Neutrophil (primary cell): ENCODE measurements at regions not wholly inside any gene's neighbourhood (a gene's known extent, or its start where the extent isn't known, plus 50 kb on each side); places are given as distances from the start of the nearest gene placed in this dataset.

Source experiments
- H3K27ac ChIP-seq: fragments of 200-600 bp; sonication (generic); 2 replicates; pipeline ENCODE4 v1.5.1; 2016; ENCODE audit warnings: mild to moderate bottlenecking, moderate library complexity
- H3K27me3 ChIP-seq: fragments of 200-600 bp; sonication (generic); 2 replicates; pipeline ENCODE4 v1.6.0; 2016; ENCODE audit warnings: mild to moderate bottlenecking
- H3K36me3 ChIP-seq: fragments of 200-600 bp; sonication (generic); 2 replicates; pipeline ENCODE4 v1.5.1; 2017
- H3K4me1 ChIP-seq, 2 experiments: fragments of 200-600 bp in 1 of 2; sonication (generic) in 1 of 2; 1 replicate in 1 of 2; 2 replicates in 1 of 2; pipeline versions ENCODE4 v1.5.1 to v1.6.1; 2013 to 2016; ENCODE audit warnings: low read depth in 1 of 2, low read length in 1 of 2, mild to moderate bottlenecking in 1 of 2, moderate library complexity in 1 of 2; ENCODE audit not compliant: control insufficient read depth in 1 of 2, insufficient read depth in 1 of 2
- H3K4me3 ChIP-seq, 2 experiments: fragments of 200-600 bp in 1 of 2; sonication (generic) in 1 of 2; 1 replicate in 1 of 2; 2 replicates in 1 of 2; pipeline ENCODE4 v1.5.1; 2013 to 2016; ENCODE audit warnings: low read depth in 1 of 2, low read length in 1 of 2, mild to moderate bottlenecking in 1 of 2, moderate library complexity in 1 of 2
- H3K9me3 ChIP-seq: fragments of 200-600 bp; sonication (generic); 2 replicates; pipeline ENCODE4 v1.5.1; 2016
- CTCF ChIP-seq: fragments of 200-600 bp; sonication (generic); IDR thresholded peaks from 2 replicates; pipeline ENCODE4 v1.5.1; 2016; ENCODE audit warnings: antibody characterized with exemption

GRCh38 chr7:138405496-138405895 lies 54.6 kb upstream of the TRIM24 start:
- Histone ChIP-seq H3K4me1 (no peaks in the 10 kb centered on the region), H3K9me3 (no peaks in the 10 kb centered on the region), H3K27ac (no peak overlapping the region), H3K27me3 (no peaks in the 10 kb centered on the region), H3K36me3 (no peaks in the 10 kb centered on the region), H3K4me3 (no peak overlapping the region)
- no peak for TF ChIP-seq CTCF

DNA sequence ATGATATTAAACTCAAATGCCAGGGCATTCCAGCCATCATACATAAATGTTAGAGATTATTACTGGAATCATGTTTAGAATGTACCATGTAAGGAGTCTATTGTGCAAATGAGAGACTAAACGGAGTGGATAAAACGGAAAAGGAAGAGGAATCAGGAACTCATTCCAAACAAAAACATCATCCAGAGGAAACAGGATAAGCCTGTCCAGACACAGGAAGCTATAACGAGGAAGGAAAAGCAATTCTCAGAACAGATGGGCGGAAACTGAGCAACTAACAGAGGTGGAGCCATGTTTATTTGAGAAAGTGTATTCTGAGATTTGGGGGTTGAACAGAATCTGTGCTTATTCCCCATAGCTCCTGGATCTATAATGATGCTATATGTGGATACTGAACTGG lies 52.3 kb upstream of the TRIM24 start:
- TF ChIP-seq CTCF, result no peak
- no peak overlapping the region for H3K27ac ChIP-seq
- no peaks in the 10 kb centered on the region for H3K36me3 ChIP-seq
- H3K27me3 ChIP-seq, result no peaks in the 10 kb centered on the region
- H3K4me1 ChIP-seq, result no peaks in the 10 kb centered on the region
- H3K9me3 ChIP-seq, result no peaks in the 10 kb centered on the region
- H3K4me3 ChIP-seq, result no peak overlapping the region
